Activated CD8-positive, alpha-beta memory T cell treated with anti-CD3 and anti-CD28 coated beads, Interleukin-2, amount 10 ng/mL, durations not matched to agents 7 days and 5 days (primary cell): ENCODE measurements at regions not wholly inside any gene's neighbourhood (a gene's known extent, or its start where the extent isn't known, plus 50 kb on each side); places are given as distances from the start of the nearest gene placed in this dataset. TPM values are rescaled to one million over a fixed set of nuclear protein-coding genes. Genes with fewer than 3 reads are reported as not detected.

Experiments
- microRNA-seq: library from miRNA; unstranded; fragments of <30 nt; microRNA quantifications from one replicate; pipeline ENCODE4 v1.2.0, GENCODE V29; 2022

Small RNA genes lying in the stretch of these regions (microRNA-seq; reads per million reads assigned to microRNA genes)
- gene MIR548Y, result not detected
